ENCODE measurements at regions not wholly inside any gene's neighbourhood (a gene's known extent, or its start where the extent isn't known, plus 50 kb on each side); places are given as distances from the start of the nearest gene placed in this dataset.
"Not testable (repeated sequence)": the region's sequence is repeated elsewhere in the genome, so short reads cannot be mapped to it uniquely, and the experiment has no call there.

- no peak overlapping the region for H3K4me2 ChIP-seq (ENCODE audit: low read length)
- no peaks in the 10 kb centered on the region for H3K9me3 ChIP-seq (ENCODE audit: insufficient read depth, low read length)
- H3K27me3 ChIP-seq (ENCODE audit: low read depth, low read length): no peaks in the 10 kb centered on the region
- no peak for TF ChIP-seq EZH2phosphoT487 (IDR thresholded peaks at IDR 0.05; ENCODE audit: low read depth)
- no peak for TF ChIP-seq CTCF (IDR thresholded peaks at IDR 0.05; ENCODE audit: low read depth, low read length)
- no peaks in the 10 kb centered on the region for H4K20me1 ChIP-seq (ENCODE audit: insufficient read depth, low read length)
- no peak overlapping the region for H3K27ac ChIP-seq (ENCODE audit: low read length)
- no peaks in the 10 kb centered on the region for H3K36me3 ChIP-seq (replicated peaks; ENCODE audit: low read depth, low read length)
- H3K4me3 ChIP-seq (ENCODE audit: low read length): no peak overlapping the region
- H3K4me1 ChIP-seq (ENCODE audit: low read length): no peaks in the 10 kb centered on the region
- H3K9ac ChIP-seq (ENCODE audit: low read length): no peak overlapping the region
- no peak overlapping the region for H2AFZ ChIP-seq (ENCODE audit: low read depth, low read length)
- H3K79me2 ChIP-seq (ENCODE audit: low read length): no peaks in the 10 kb centered on the region
Measured at GRCh38 chr5:82445726-82446335, 167.7 kb upstream of the RPS23 start.

GRCh38 chr5:82439750-82440445 lies 161.7 kb upstream of the RPS23 start:
- no peak overlapping the region for H3K9ac ChIP-seq (ENCODE audit: low read length)
- TF ChIP-seq EZH2phosphoT487 (IDR thresholded peaks at IDR 0.05; ENCODE audit: low read depth) (no peak), CTCF (IDR thresholded peaks at IDR 0.05; ENCODE audit: low read depth, low read length) (no peak)
- H3K27me3 ChIP-seq (ENCODE audit: low read depth, low read length): no peaks in the 10 kb centered on the region
- H3K4me1 ChIP-seq (ENCODE audit: low read length): no peaks in the 10 kb centered on the region
- H3K36me3 ChIP-seq (replicated peaks; ENCODE audit: low read depth, low read length): no peaks in the 10 kb centered on the region
- H3K4me2 ChIP-seq (ENCODE audit: low read length): no peak overlapping the region
- H3K27ac ChIP-seq (ENCODE audit: low read length): no peak overlapping the region
- no peaks in the 10 kb centered on the region for H3K79me2 ChIP-seq (ENCODE audit: low read length)
- no peaks in the 10 kb centered on the region for H4K20me1 ChIP-seq (ENCODE audit: insufficient read depth, low read length)
- no peak overlapping the region for H3K4me3 ChIP-seq (ENCODE audit: low read length)
- no peaks in the 10 kb centered on the region for H3K9me3 ChIP-seq (ENCODE audit: insufficient read depth, low read length)
- no peak overlapping the region for H2AFZ ChIP-seq (ENCODE audit: low read depth, low read length)

GRCh38 chr5:82437565-82437964 lies 159.4 kb upstream of the RPS23 start:
- not testable (repeated sequence) for H3K27ac ChIP-seq (ENCODE audit: low read length); H3K4me2 ChIP-seq (ENCODE audit: low read length); H3K27me3 ChIP-seq (ENCODE audit: low read depth, low read length); H3K36me3 ChIP-seq (replicated peaks; ENCODE audit: low read depth, low read length); H3K9me3 ChIP-seq (ENCODE audit: insufficient read depth, low read length); H3K4me1 ChIP-seq (ENCODE audit: low read length); H3K4me3 ChIP-seq (ENCODE audit: low read length); H3K9ac ChIP-seq (ENCODE audit: low read length); H4K20me1 ChIP-seq (ENCODE audit: insufficient read depth, low read length); H2AFZ ChIP-seq (ENCODE audit: low read depth, low read length); H3K79me2 ChIP-seq (ENCODE audit: low read length)

DNA sequence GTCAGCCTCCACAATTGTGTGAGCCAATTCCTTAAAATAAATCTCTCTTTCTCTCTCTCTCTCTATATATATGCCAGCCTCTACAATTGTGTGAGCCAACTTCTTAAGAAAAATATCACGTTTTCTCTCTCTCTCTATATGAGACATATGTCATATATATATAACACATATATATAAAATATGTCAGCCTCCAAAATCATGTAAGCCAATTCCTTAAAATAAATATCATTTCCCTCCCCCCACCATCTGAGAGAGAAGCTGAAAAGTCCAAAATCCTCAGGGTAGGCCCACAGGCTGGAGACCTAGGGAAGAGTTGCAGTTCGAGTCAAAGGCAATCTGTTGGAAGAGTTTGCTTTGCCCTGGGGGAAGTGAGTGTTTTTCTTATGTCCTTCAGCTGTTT lies 158.1 kb upstream of the RPS23 start:
- Histone ChIP-seq H3K27ac (ENCODE audit: low read length) (no peak overlapping the region), H3K36me3 (replicated peaks; ENCODE audit: low read depth, low read length) (no peaks in the 10 kb centered on the region), H3K4me1 (ENCODE audit: low read length) (no peaks in the 10 kb centered on the region), H2AFZ (ENCODE audit: low read depth, low read length) (no peak overlapping the region), H3K4me2 (ENCODE audit: low read length) (no peak overlapping the region), H3K9ac (ENCODE audit: low read length) (no peak overlapping the region), H3K4me3 (ENCODE audit: low read length) (no peak overlapping the region), H3K79me2 (ENCODE audit: low read length) (no peaks in the 10 kb centered on the region), H3K27me3 (ENCODE audit: low read depth, low read length) (no peaks in the 10 kb centered on the region), H4K20me1 (ENCODE audit: insufficient read depth, low read length) (no peaks in the 10 kb centered on the region), H3K9me3 (ENCODE audit: insufficient read depth, low read length) (no peaks in the 10 kb centered on the region)
- no peak for TF ChIP-seq CTCF (IDR thresholded peaks at IDR 0.05; ENCODE audit: low read depth, low read length)
- TF ChIP-seq EZH2phosphoT487 (IDR thresholded peaks at IDR 0.05; ENCODE audit: low read depth): no peak

DNA sequence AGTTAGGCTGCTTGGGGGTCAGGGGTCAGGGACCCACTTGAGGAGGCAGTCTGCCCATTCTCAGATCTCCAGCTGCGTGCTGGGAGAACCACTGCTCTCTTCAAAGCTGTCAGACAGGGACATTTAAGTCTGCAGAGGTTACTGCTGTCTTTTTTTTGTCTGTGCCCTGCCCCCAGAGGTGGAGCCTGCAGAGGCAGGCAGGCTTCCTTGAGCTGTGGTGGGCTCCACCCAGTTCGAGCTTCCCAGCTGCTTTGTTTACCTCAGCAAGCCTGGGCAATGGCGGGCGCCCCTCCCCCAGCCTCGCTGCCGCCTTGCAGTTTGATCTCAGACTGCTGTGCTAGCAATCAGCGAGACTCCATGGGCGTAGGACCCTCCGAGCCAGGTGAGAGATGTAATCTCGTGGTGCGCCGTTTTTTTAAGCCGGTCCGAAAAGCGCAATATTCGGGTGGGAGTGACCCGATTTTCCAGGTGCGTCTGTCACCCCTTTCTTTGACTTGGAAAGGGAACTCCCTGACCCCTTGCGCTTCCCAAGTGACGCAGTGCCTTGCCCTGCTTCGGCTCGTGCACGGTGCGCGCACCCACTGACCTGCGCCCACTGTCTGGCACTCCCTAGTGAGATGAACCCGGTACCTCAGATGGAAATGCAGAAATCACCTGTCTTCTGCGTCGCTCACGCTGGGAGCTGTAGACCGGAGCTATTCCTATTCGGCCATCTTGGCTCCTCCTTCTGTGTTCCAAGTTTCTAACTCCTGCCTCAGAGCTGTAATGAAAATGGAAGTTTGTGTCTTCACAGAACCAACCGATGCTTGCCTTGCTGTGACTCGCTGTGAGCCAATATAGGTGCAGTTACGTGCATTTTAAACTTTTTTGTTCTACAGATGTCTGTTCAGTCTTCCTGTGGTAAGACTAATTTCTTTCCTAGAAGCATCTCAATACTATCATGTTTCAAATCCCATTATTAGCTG lies 156.8 kb upstream of the RPS23 start:
- H3K36me3 ChIP-seq (replicated peaks; ENCODE audit: low read depth, low read length); H3K27me3 ChIP-seq (ENCODE audit: low read depth, low read length); H3K9ac ChIP-seq (ENCODE audit: low read length); H4K20me1 ChIP-seq (ENCODE audit: insufficient read depth, low read length); H3K4me3 ChIP-seq (ENCODE audit: low read length); H3K27ac ChIP-seq (ENCODE audit: low read length); H3K4me1 ChIP-seq (ENCODE audit: low read length); H2AFZ ChIP-seq (ENCODE audit: low read depth, low read length); H3K9me3 ChIP-seq (ENCODE audit: insufficient read depth, low read length); H3K79me2 ChIP-seq (ENCODE audit: low read length); H3K4me2 ChIP-seq (ENCODE audit: low read length): not testable (repeated sequence)
